IPS-18a (cell line): ENCODE measurements at regions not wholly inside any gene's neighbourhood (a gene's known extent, or its start where the extent isn't known, plus 50 kb on each side); places are given as distances from the start of the nearest gene placed in this dataset.

ENCODE experiments used
- H3K27ac ChIP-seq: one replicate; pipeline ENCODE4 v1.5.1; 2013; ENCODE audit warnings: low read length
- H3K27me3 ChIP-seq: one replicate; pipeline ENCODE4 v1.6.1; 2013; ENCODE audit warnings: mild to moderate bottlenecking, low read length; ENCODE audit not compliant: control insufficient read depth, insufficient read depth
- H3K36me3 ChIP-seq: one replicate; pipeline ENCODE4 v1.6.1; 2013; ENCODE audit warnings: low read depth, low read length; ENCODE audit not compliant: control insufficient read depth
- H3K4me1 ChIP-seq: one replicate; pipeline ENCODE4 v1.6.1; 2013; ENCODE audit warnings: low read depth, low read length; ENCODE audit not compliant: control insufficient read depth
- H3K4me3 ChIP-seq: one replicate; pipeline ENCODE4 v1.5.1; 2013; ENCODE audit warnings: low read length
- H3K9ac ChIP-seq: one replicate; pipeline ENCODE4 v1.6.1; 2013; ENCODE audit warnings: mild to moderate bottlenecking, low read length, moderate library complexity
- H3K9me3 ChIP-seq: one replicate; pipeline ENCODE4 v1.6.1; 2013; ENCODE audit warnings: low read depth, low read length; ENCODE audit not compliant: control insufficient read depth

DNA sequence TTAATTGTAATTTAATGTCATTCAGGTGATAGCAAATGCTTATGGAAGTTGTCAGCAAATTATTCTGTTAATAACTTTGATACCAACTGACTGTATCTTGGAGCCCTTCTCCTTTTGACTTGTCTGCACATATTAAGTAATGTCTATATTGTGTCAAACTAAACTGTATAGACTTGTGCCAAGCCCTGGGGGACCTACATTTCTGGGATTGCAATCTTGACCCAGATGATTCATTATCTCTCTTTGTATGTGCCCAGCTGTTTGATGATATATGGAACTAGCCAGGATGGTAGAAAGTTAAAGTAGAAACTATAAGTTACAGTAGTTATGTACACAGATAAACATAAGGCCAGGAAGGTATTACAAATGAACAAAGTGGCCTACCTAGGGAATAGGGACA is 402.8 kb upstream of the RARB start:
- H3K27ac ChIP-seq = no peak overlapping the region
- H3K4me3 ChIP-seq = no peak overlapping the region
- H3K4me1 ChIP-seq = no peaks in the 10 kb centered on the region
- H3K9ac ChIP-seq = no peak overlapping the region
- no peaks in the 10 kb centered on the region for H3K9me3 ChIP-seq
- no peaks in the 10 kb centered on the region for H3K27me3 ChIP-seq
- no peaks in the 10 kb centered on the region for H3K36me3 ChIP-seq

DNA sequence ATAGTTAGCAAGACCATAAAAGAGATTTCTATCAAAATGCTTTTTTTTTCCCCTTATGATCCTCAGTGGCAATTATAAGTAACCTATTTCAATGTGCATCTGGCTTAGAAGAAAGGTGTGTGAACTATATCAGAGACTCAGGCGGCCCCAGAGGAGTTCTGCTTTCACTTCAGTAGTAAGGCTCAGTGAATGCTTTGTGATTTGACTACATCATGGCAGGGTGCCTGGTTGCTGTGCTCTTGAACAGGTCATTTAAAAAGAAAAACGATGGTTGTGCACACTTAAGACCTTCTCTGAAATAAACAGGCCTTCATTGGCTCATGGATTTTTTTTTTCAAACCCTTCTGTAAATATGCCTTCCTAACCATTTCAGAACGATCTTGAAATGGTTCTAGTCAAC is 400.4 kb upstream of the RARB start:
- H3K4me1 ChIP-seq = no peaks in the 10 kb centered on the region
- H3K4me3 ChIP-seq = no peak overlapping the region
- no peaks in the 10 kb centered on the region for H3K27me3 ChIP-seq
- no peak overlapping the region for H3K9ac ChIP-seq
- H3K36me3 ChIP-seq = no peaks in the 10 kb centered on the region
- no peak overlapping the region for H3K27ac ChIP-seq
- no peaks in the 10 kb centered on the region for H3K9me3 ChIP-seq

DNA sequence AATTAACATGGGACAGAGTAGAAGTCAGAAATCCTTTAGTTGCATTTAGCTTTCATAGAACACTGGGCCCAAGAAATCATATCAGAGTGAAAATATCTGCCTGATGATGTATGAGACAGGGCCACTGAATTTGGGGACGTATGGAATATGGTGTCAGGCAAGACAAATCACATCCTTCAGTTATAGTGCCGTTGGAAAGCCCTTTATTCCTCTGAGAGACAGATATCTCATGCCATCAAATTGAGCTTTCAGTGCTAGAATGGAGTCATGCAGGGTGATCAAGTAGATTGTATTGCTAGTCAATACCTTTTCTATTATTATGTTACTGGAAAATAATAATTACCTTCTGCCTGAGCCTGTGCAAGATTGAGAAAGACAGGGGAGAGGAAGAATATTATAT is 398.2 kb upstream of the RARB start:
- Histone ChIP-seq H3K27me3 (no peaks in the 10 kb centered on the region), H3K9ac (no peak overlapping the region), H3K4me1 (no peaks in the 10 kb centered on the region), H3K4me3 (no peak overlapping the region), H3K27ac (no peak overlapping the region), H3K9me3 (no peaks in the 10 kb centered on the region), H3K36me3 (no peaks in the 10 kb centered on the region)

DNA sequence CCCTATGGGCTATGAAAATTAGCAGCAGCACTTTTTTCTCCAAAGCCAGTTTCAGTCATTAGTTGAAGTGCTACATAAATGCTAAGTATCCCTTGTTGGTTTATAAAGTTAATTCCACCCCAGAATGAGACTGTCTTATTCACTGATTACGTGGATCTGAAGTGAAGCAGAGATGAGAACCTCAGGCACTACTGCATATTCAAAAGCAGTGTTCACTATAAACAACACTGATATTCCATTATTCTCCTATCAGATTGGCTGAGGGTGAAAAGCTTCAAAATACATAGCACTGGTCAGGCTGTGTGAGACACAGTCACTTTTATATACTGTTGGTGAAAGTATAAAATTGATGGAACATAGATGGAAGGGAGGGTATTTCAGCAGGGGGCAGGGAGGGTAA is 395.7 kb upstream of the RARB start:
- H3K27me3 ChIP-seq = no peaks in the 10 kb centered on the region

DNA sequence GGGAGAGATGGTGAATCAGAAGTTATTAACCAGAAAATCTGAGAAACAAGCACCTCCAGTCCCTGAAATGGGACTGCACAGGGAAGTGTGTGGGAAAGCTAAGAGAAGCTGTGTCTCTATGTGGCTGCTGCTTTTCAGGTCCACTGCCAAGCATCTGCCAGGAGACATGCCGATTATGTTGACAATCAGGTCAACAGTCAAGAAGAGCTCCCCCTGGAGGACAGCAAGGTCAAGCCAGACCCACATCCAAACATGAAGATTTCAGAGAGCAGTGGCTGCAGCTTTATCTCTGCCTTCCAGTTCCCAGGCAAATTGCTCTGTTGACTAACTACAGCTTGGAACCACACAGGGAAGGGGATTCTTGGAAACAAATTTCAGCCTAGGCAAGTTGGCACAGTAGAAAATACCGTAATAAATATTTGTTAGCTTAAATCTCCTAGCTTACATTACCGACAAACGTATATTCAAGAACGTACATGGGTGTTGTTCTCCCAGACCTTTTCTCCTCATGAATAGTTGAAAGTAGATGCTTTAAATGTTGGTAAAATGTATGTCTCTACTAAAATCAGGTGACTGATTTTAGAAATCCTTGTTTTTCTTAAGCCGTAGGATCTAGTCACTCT is 394.5 kb upstream of the RARB start:
- Histone ChIP-seq H3K27ac (no peak overlapping the region), H3K27me3 (no peaks in the 10 kb centered on the region), H3K9me3 (no peaks in the 10 kb centered on the region), H3K36me3 (no peaks in the 10 kb centered on the region), H3K4me1 (no peaks in the 10 kb centered on the region), H3K9ac (no peak overlapping the region), H3K4me3 (no peak overlapping the region)

More for the DNA sequence above, 395.7 kb upstream of the RARB start:
- Histone ChIP-seq H3K36me3 (no peaks in the 10 kb centered on the region), H3K9me3 (no peaks in the 10 kb centered on the region), H3K4me1 (no peaks in the 10 kb centered on the region), H3K9ac (no peak overlapping the region), H3K27ac (no peak overlapping the region), H3K4me3 (no peak overlapping the region)

DNA sequence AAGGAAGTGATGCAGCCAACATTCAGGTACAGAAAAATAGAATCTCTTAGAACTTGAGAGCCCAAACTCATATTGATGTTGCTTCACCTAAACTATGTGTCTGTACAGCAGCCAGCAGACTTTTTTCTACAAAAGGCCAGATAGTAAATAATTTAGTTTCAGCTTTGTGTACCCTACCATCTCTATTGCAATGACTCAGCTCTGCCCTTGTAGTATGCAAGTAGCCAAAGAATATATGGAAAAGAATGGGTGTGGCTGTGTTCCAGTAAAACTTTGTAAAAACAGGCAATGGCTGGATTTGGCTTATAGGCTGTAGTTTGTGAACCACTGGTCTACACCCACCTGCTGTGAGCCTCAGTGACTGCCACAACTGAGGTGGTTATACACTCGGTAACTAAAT is 392.5 kb upstream of the RARB start:
- H3K27ac ChIP-seq = no peak overlapping the region
- no peak overlapping the region for H3K9ac ChIP-seq
- H3K27me3 ChIP-seq = no peaks in the 10 kb centered on the region
- no peaks in the 10 kb centered on the region for H3K9me3 ChIP-seq
- H3K4me1 ChIP-seq = no peaks in the 10 kb centered on the region
- H3K36me3 ChIP-seq = no peaks in the 10 kb centered on the region
- no peak overlapping the region for H3K4me3 ChIP-seq

DNA sequence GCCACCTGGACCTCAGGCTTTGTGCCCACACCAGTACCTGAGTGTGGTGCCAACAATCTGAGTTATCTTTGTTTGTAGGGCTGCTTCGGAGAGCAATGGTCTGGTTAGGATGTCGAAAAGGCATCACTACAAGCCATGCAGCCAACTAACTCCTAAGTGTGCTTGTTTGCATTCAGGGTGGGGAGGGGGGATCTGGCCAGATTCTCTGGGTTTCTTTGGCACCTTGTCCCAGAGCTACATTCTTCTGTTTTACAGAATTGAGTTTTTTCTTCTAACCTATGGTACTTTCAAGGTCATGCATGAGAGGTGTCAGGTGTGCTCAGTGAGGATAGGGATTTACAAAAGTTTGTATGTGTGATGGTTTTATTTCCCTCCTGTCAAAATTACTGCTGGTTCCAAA is 391.4 kb upstream of the RARB start:
- no peak overlapping the region for H3K9ac ChIP-seq
- no peaks in the 10 kb centered on the region for H3K36me3 ChIP-seq
- H3K4me3 ChIP-seq = no peak overlapping the region
- no peaks in the 10 kb centered on the region for H3K4me1 ChIP-seq
- no peak overlapping the region for H3K27ac ChIP-seq
- H3K27me3 ChIP-seq = no peaks in the 10 kb centered on the region
- no peaks in the 10 kb centered on the region for H3K9me3 ChIP-seq

DNA sequence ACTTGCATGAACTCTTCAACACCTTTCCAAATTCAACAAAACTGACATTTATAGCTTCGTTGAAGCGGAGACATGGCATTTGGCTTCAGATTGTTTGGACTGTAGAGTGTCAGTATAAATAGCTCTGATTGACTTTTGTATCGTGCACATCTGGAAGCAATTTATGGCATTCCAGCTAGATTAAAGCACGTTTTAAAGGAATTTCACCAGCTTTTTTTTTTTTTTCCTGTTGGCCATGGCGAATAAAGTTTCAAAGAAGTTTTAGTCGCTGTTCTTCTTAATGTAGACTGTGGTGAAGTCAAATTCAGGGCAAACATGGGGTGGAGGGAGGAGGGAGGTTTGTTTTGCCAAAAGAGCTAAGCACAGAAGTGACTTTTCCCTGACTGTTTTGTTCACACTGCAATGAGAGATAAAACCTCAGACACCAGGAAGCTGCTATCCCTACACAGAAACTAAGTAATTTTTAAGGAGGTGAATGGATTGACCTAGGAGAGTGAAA is 391.0 kb upstream of the RARB start:
- Histone ChIP-seq H3K4me3 (no peak overlapping the region), H3K27me3 (no peaks in the 10 kb centered on the region), H3K9ac (no peak overlapping the region), H3K36me3 (no peaks in the 10 kb centered on the region), H3K9me3 (no peaks in the 10 kb centered on the region), H3K4me1 (no peaks in the 10 kb centered on the region), H3K27ac (no peak overlapping the region)

DNA sequence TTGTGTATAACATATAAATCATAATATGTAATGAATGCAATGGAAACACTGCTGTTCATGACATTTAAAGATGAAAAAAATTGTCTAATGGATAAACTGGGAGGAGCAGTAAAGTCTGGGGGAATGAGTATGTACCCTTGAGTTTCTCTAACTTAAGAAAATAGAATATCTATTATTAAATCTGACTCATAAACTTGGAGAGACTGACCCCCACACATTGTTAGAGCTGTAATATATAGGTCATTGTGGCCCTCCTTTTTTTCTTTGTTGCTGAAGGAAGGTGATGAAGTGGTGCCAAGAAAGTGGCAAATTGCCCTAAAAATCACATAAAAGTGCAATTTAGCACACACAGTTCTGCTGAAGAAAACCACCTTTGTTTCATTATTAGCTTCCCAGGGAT is 389.8 kb upstream of the RARB start:
- Histone ChIP-seq H3K36me3 (no peaks in the 10 kb centered on the region), H3K4me3 (no peak overlapping the region), H3K4me1 (no peaks in the 10 kb centered on the region), H3K27me3 (no peaks in the 10 kb centered on the region), H3K9ac (no peak overlapping the region), H3K9me3 (no peaks in the 10 kb centered on the region), H3K27ac (no peak overlapping the region)

DNA sequence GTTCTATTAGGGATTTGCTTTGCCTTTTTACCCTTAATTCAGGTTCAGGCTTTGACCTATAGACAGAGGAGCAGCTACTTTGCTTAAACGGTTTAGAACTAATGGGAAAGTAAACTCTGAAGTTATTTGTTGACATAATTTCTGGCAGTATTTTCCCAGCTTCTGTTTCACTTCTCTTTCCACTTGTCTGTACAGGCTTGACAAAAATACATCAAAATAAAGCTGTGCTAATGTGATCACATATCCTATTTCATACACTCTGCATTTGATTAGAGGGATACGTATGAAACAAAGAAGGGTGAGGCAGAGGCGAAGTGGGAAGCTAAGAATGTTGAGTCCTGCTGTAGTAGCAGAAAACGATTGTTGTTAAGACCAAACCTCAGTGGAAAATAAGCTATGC is 389.1 kb upstream of the RARB start:
- Histone ChIP-seq H3K27ac (no peak overlapping the region), H3K4me1 (no peaks in the 10 kb centered on the region), H3K4me3 (no peak overlapping the region), H3K9me3 (no peaks in the 10 kb centered on the region), H3K27me3 (no peaks in the 10 kb centered on the region), H3K36me3 (no peaks in the 10 kb centered on the region), H3K9ac (no peak overlapping the region)

DNA sequence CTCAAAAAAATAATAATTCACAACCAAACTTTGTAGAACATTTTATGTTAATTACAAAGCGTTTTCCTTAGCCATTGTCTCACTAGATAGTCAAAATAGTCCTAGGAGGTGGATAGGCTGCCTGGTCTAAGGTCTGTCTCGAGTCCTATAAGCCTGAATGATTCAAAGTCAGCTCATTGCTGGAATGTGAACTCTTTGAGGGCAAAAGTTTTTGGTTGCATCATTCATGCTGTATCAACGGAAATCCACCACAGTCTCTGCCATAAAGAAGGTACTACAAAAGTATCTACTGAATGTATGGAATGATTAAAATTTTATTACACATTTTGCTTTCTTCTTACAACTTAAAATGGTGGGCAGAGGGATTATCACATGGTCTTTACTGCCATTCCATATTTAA is 387.3 kb upstream of the RARB start:
- Histone ChIP-seq H3K36me3 (no peaks in the 10 kb centered on the region), H3K27me3 (no peaks in the 10 kb centered on the region), H3K27ac (no peak overlapping the region), H3K4me1 (no peaks in the 10 kb centered on the region), H3K4me3 (no peak overlapping the region), H3K9me3 (no peaks in the 10 kb centered on the region), H3K9ac (no peak overlapping the region)

DNA sequence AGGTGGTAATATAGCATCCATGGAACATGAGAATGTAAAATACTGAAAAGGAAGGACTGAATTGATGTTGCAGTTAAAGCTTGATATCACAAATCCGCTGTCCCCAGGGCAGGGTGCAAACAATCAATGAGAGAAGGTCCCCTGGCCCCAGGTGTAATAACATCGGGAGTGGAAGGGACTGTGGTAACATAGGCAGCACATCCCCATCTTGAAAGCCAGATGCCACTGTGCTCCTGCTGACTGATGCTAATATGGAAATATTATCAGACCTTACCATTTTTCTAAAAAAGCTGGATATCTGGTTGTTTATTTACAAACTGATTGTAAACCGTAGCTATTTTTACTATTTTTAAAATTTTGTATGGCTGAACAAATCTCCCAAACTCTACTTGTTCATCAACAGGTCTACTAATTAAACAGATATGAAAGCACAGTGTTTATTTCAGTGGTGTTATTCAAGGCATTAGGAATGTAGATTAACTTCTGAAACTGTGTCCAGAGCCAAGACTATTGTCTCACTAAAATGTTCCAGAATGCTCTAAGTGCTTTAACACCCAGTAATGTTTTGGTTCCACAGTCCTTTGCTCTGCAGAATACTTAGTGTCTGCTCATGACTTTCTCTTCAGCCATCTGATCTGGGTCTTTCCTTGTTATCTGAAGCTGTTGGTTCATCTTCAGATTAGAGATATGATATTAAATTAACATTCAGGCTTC is 386.0 kb upstream of the RARB start:
- H3K36me3 ChIP-seq = no peaks in the 10 kb centered on the region
- no peaks in the 10 kb centered on the region for H3K27me3 ChIP-seq
- H3K4me3 ChIP-seq = no peak overlapping the region
- no peak overlapping the region for H3K9ac ChIP-seq
- no peaks in the 10 kb centered on the region for H3K4me1 ChIP-seq
- H3K27ac ChIP-seq = no peak overlapping the region
- no peaks in the 10 kb centered on the region for H3K9me3 ChIP-seq
